ENCODE measurements at regions not wholly inside any gene's neighbourhood (a gene's known extent, or its start where the extent isn't known, plus 50 kb on each side); places are given as distances from the start of the nearest gene placed in this dataset.

GRCh38 chr5:42894057-42894456 is 82.4 kb upstream of the SELENOP start:
- Mint-ChIP-seq H3K36me3 (ENCODE audit: low read depth) (no peaks in the 10 kb centered on the region), H3K27me3 (peaks cover 8% of the 10 kb centered on the region), H3K27ac (no peak overlapping the region), H3K9me3 (ENCODE audit: low read depth) (no peaks in the 10 kb centered on the region), H3K4me3 (no peak overlapping the region), H3K4me1 (no peaks in the 10 kb centered on the region)
- intact Hi-C loops (cut with DNase I, micrococcal nuclease), result no loop called here
- no peak for ATAC-seq
- DNase-seq, result no peak
- ChIA-PET CTCF (interaction anchor here (0.6 kb wide), 1 partner anchor 136 kb away, joined by 4 read pairs; no protein-coding TSS in a partner anchor), POLR2A (no interaction called here)

DNA sequence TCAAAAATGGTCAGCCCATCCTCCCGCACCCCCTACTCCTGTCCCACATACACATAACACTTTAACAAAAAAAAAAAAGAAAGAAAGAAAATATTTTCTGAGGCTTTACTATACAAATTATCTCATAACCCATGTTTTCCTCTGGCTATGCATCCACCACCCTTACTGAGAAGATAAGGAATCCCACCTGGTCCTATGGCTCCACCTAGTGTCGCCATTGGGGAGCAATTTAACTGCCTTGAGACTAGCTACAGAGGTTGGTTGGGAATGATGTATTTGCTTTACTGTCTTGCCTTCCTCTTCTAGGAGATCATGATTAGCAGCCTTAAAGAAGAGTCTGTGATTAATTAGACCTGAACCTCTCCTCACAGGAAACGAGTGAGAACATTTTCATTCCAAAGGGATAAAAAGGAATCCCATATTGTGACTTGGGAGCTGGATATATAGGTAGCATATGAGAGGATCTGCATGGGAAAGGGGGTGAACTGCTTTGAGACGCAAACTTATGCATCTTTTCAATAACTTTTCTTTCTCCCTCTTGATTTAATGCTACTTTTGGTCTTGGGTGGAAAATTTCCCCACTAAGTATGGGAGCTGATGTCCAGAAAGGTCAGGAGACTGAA is 77.7 kb upstream of the SELENOP start:
- peaks cover 3% of the 10 kb centered on the region for H3K27me3 Mint-ChIP-seq
- peak; percentile 82 for DNase-seq
- ATAC-seq, result peak; percentile 84
- H3K4me3 Mint-ChIP-seq, result no peak overlapping the region
- ChIA-PET CTCF (interaction anchor here (0.5 to 2.5 kb wide), 39 partner anchors 9 to 1988 kb away, joined by 3 to 31 read pairs (median 4); no protein-coding TSS in a partner anchor), POLR2A (no interaction called here)
- H3K4me1 Mint-ChIP-seq, result no peaks in the 10 kb centered on the region
- no peak overlapping the region for H3K27ac Mint-ChIP-seq
- H3K9me3 Mint-ChIP-seq (ENCODE audit: low read depth), result no peaks in the 10 kb centered on the region
- H3K36me3 Mint-ChIP-seq (ENCODE audit: low read depth), result no peaks in the 10 kb centered on the region
- intact Hi-C loops (cut with DNase I, micrococcal nuclease), result loop anchor here (1.0 to 10.0 kb wide), 6 partner anchors 122 to 883 kb away; partner anchors contain the start of gene GHR (in 2 of the 2)

DNA sequence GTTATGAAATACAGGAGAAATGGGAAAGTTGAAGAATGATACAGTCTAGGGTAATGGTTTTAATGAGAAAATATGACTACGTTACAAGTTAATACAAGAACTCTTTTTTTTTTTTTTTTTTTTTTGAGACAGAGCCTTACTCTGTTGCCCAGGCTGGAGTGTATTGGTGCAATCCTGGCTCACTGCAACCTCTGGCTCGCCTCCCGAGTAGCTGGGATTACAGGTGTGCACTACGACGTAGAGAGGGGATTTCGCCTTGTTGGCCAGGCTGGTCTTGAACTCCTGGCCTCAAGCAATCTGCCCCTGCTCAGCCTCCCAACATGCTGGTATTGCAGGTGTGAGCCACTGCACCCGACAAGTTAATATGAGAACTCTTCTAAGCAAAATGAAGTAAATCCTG is 77.1 kb upstream of the SELENOP start:
- CTCF ChIA-PET, result interaction anchor here (0.6 to 2.5 kb wide), 13 partner anchors 9 to 831 kb away, joined by 3 to 31 read pairs (median 4); no protein-coding TSS in a partner anchor

GRCh38 chr5:42887575-42887974 is 75.9 kb upstream of the SELENOP start:
- Mint-ChIP-seq H3K4me3 (no peak overlapping the region), H3K36me3 (ENCODE audit: low read depth) (no peaks in the 10 kb centered on the region), H3K4me1 (no peaks in the 10 kb centered on the region), H3K27ac (no peak overlapping the region), H3K27me3 (peaks cover 5% of the 10 kb centered on the region), H3K9me3 (ENCODE audit: low read depth) (no peaks in the 10 kb centered on the region)
- ChIA-PET POLR2A (no interaction called here), CTCF (no interaction called here)
- intact Hi-C loops (cut with DNase I, micrococcal nuclease), result loop anchor here (5.0 to 10.0 kb wide), 4 partner anchors 120 to 465 kb away; partner anchors contain the start of gene GHR (in 1 of the 2)
- no peak for DNase-seq
- ATAC-seq, result no peak

More for the DNA sequence above, 77.1 kb upstream of the SELENOP start:
- DNase-seq, result no peak
- H3K9me3 Mint-ChIP-seq (ENCODE audit: low read depth), result no peaks in the 10 kb centered on the region
- POLR2A ChIA-PET, result no interaction called here
- H3K27ac Mint-ChIP-seq, result no peak overlapping the region
- no peak overlapping the region for H3K4me3 Mint-ChIP-seq
- no peaks in the 10 kb centered on the region for H3K36me3 Mint-ChIP-seq (ENCODE audit: low read depth)
- intact Hi-C loops (cut with DNase I, micrococcal nuclease), result loop anchor here (1.0 to 10.0 kb wide), 6 partner anchors 121 to 882 kb away; partner anchors contain the start of gene GHR (in 2 of the 2)
- ATAC-seq, result no peak
- peaks cover 5% of the 10 kb centered on the region for H3K27me3 Mint-ChIP-seq
- no peaks in the 10 kb centered on the region for H3K4me1 Mint-ChIP-seq

DNA sequence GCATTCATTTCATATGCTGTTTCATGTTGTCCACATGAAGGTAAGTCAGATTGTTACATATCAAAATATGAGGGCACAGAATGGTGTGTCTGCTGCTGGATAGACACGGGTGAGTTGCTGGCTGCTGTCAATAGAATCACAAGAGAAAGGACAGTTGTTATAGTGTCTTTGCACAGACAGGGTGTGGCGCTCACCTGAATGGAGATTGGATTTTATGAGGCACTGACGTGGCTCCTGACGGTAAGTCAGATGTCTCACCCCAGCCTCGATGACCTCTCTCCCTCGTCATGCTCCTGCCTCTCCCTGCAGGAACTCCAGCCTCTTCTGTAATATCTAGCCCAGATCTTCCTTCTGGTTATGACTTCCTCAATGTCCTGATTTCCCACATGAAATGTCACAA is 75.4 kb upstream of the SELENOP start:
- intact Hi-C loops (cut with DNase I, micrococcal nuclease), result loop anchor here (5.0 to 10.0 kb wide), 4 partner anchors 120 to 465 kb away; partner anchors contain the start of gene GHR (in 1 of the 2)
- H3K4me3 Mint-ChIP-seq, result no peak overlapping the region

DNA sequence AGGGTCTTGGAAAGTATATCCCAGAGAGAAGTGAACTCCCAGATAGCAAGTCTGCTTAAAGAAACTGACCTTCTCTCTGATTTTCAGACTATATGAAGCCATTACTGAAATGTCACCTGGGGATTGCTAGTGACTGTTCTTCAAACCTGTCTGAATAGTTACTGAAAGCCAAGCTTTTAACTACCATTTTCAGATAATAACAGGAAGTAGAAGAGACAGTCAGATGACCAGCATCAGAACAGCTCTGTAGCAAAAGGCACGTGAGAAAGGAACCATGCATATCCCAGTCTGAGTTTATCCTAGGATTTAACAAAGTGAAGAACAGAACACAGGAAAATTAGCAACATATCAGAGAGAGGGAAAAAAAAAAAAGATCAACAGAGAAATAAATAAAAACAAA is 74.9 kb upstream of the SELENOP start:
- no peak overlapping the region for H3K4me3 Mint-ChIP-seq
- H3K4me1 Mint-ChIP-seq, result no peaks in the 10 kb centered on the region
- ChIA-PET POLR2A (no interaction called here), CTCF (no interaction called here)
- intact Hi-C loops (cut with DNase I, micrococcal nuclease), result loop anchor here (5.0 to 10.0 kb wide), 4 partner anchors 119 to 464 kb away; partner anchors contain the start of gene GHR (in 1 of the 2)
- DNase-seq (no peak), ATAC-seq (no peak)
- no peak overlapping the region for H3K27ac Mint-ChIP-seq
- no peaks in the 10 kb centered on the region for H3K9me3 Mint-ChIP-seq (ENCODE audit: low read depth)
- peaks cover 5% of the 10 kb centered on the region for H3K27me3 Mint-ChIP-seq
- H3K36me3 Mint-ChIP-seq (ENCODE audit: low read depth), result no peaks in the 10 kb centered on the region

More for the DNA sequence above, 75.4 kb upstream of the SELENOP start:
- no peak for ATAC-seq
- no peak for DNase-seq
- Mint-ChIP-seq H3K9me3 (ENCODE audit: low read depth) (no peaks in the 10 kb centered on the region), H3K4me1 (no peaks in the 10 kb centered on the region), H3K27me3 (peaks cover 5% of the 10 kb centered on the region), H3K27ac (no peak overlapping the region), H3K36me3 (ENCODE audit: low read depth) (no peaks in the 10 kb centered on the region)
- ChIA-PET CTCF (no interaction called here), POLR2A (no interaction called here)

DNA sequence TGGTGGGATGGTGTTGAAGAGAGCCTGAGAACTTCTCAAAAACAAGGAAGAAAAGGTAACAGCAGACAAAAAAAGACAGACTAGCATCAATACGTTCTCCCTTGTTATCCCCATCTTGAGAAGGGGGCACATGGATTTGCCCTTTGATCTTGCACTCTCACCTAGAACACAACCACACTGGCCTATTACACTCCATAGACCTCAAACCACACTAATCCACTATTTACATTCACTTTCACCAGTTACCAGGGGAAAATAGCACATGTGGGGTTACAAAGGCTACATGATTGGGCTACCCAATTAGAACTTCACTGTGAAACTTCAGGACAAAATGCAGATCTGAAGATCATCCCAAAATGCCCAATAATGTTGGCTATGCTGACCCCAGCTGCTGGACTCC is 72.6 kb upstream of the SELENOP start:
- Mint-ChIP-seq H3K27ac (no peak overlapping the region), H3K27me3 (peaks cover 5% of the 10 kb centered on the region), H3K4me3 (no peak overlapping the region), H3K36me3 (ENCODE audit: low read depth) (no peaks in the 10 kb centered on the region), H3K4me1 (no peaks in the 10 kb centered on the region), H3K9me3 (ENCODE audit: low read depth) (no peaks in the 10 kb centered on the region)
- intact Hi-C loops (cut with DNase I, micrococcal nuclease), result loop anchor here in 1 of 2 experiments (10.0 kb wide), 1 partner anchor 120 kb away; no protein-coding TSS in a partner anchor
- ATAC-seq (no peak), DNase-seq (no peak)
- CTCF ChIA-PET, result interaction anchor here (1.0 kb wide), 1 partner anchor 25 kb away, joined by 3 read pairs; no protein-coding TSS in a partner anchor
- POLR2A ChIA-PET, result no interaction called here

DNA sequence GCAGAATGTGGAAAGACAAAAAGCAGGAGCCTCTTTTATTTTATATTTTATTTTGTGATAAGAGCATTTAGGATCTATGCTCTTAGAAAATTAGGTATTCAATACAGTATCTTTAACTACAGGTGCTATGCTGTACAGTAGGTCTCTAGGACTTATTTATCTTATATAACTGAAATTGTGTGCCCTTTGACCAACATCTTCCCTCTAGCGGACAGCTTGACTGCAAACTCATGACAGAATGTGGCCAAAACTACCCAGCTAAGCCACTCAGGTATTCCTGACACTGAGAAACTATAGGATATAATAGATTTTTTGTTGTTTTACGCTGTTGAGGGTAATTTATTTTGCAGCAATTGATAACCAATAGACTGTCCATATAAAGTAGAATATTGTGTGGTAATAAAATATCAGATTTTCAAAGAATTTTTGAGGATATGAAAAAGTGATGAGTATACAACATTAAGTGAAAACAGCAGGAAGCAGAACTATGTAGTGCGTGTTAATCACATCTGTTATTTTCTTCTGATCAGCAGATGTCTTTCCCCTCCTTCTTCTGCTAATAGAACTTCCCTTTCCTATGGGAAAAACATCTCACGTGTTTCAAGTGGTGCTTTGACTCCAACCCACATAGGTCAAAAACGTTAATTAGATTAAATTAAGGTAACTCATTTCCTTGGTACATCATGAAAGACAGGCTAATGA is 69.9 kb upstream of the SELENOP start:
- no peak for DNase-seq
- Mint-ChIP-seq H3K27me3 (peaks cover 2% of the 10 kb centered on the region), H3K27ac (no peak overlapping the region), H3K9me3 (ENCODE audit: low read depth) (no peaks in the 10 kb centered on the region), H3K36me3 (ENCODE audit: low read depth) (no peaks in the 10 kb centered on the region), H3K4me1 (no peaks in the 10 kb centered on the region), H3K4me3 (no peak overlapping the region)
- ChIA-PET POLR2A (interaction anchor here (0.7 kb wide), 1 partner anchor 70 kb away, joined by 3 read pairs; the partner anchor contains the start of gene SELENOP), CTCF (interaction anchor here (4.2 kb wide), 1 partner anchor 8 kb away, joined by 31 read pairs; no protein-coding TSS in a partner anchor)
- ATAC-seq, result no peak
- intact Hi-C loops (cut with DNase I, micrococcal nuclease), result loop anchor here in 1 of 2 experiments (10.0 kb wide), 1 partner anchor 117 kb away; no protein-coding TSS in a partner anchor

DNA sequence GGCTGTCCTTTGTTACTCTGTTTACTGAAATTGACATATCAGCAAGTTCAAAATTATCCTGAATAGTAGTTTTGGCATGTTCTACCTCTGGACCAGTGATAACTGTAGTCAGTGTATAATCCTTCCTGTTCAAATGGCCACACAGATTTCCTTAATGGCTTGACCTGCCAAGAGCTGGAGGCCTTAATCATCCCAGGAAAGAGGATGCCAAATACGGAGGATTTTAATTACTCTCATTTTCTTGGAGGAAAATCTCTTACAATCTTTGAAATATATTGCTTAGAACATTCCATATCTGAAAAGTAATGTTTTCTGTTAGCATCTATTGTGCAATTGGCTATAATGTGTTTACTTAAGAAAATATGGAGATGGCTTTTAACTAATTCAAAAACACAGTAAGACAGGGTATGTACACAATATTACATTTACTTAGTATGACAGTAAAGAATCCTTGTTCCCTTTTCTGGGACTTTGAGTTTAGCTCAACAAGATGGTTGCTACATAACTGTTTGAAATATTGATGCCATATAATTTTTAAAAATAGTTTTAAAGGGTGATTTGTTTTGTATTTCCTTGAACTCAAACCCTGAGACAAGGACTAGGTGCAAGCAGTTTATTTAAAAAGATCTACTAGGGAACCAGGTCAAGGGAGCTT is 68.9 kb upstream of the SELENOP start:
- CTCF ChIA-PET, result interaction anchor here (4.2 kb wide), 1 partner anchor 9 kb away, joined by 31 read pairs; no protein-coding TSS in a partner anchor
- no peaks in the 10 kb centered on the region for H3K9me3 Mint-ChIP-seq (ENCODE audit: low read depth)
- intact Hi-C loops (cut with DNase I, micrococcal nuclease), result loop anchor here in 1 of 2 experiments (10.0 kb wide), 1 partner anchor 116 kb away; no protein-coding TSS in a partner anchor
- peaks cover under 1% of the 10 kb centered on the region for H3K4me1 Mint-ChIP-seq
- no peak overlapping the region for H3K27ac Mint-ChIP-seq
- H3K27me3 Mint-ChIP-seq, result peaks cover 2% of the 10 kb centered on the region
- no peak for DNase-seq
- POLR2A ChIA-PET, result no interaction called here
- H3K4me3 Mint-ChIP-seq, result no peak overlapping the region
- no peak for ATAC-seq
- H3K36me3 Mint-ChIP-seq (ENCODE audit: low read depth), result no peaks in the 10 kb centered on the region

DNA sequence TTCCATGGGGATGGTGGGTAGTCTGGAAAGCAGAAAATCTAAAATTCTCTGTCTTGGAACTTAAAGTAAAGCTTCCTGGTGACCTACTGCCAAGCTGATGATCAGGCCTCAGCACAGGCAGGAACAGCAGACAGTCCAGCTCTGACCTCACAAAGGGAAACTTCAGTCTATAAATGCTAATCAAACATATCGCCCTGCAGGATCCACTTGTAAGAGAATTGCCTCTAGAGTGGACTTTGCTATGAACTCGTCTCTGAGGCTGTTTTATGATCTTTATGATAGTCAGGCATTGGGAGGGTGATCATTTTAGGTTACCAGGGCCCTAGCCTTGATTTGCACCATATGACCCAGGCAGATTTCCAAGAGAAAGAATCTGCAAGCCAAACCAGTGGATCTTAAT is 67.6 kb upstream of the SELENOP start:
- ATAC-seq (no peak), DNase-seq (no peak)
- H3K9me3 Mint-ChIP-seq (ENCODE audit: low read depth), result no peaks in the 10 kb centered on the region
- CTCF ChIA-PET, result interaction anchor here (1.1 to 4.2 kb wide), 2 partner anchors 11 to 29 kb away, joined by 3 to 31 read pairs; no protein-coding TSS in a partner anchor
- H3K27me3 Mint-ChIP-seq, result peaks cover 2% of the 10 kb centered on the region
- H3K4me3 Mint-ChIP-seq, result no peak overlapping the region
- H3K36me3 Mint-ChIP-seq (ENCODE audit: low read depth), result no peaks in the 10 kb centered on the region
- POLR2A ChIA-PET, result no interaction called here
- intact Hi-C loops (cut with DNase I, micrococcal nuclease), result no loop called here
- peaks cover 3% of the 10 kb centered on the region for H3K4me1 Mint-ChIP-seq
- H3K27ac Mint-ChIP-seq, result no peak overlapping the region

GRCh38 chr5:42878550-42878949 is 66.9 kb upstream of the SELENOP start:
- no peak overlapping the region for H3K27ac Mint-ChIP-seq
- POLR2A ChIA-PET, result no interaction called here
- H3K27me3 Mint-ChIP-seq, result peaks cover 3% of the 10 kb centered on the region
- intact Hi-C loops (cut with DNase I, micrococcal nuclease), result no loop called here
- DNase-seq (no peak), ATAC-seq (no peak)
- no peak overlapping the region for H3K4me3 Mint-ChIP-seq
- CTCF ChIA-PET, result interaction anchor here (0.6 to 4.2 kb wide), 3 partner anchors 12 to 43 kb away, joined by 3 to 31 read pairs (median 3); no protein-coding TSS in a partner anchor
- no peaks in the 10 kb centered on the region for H3K36me3 Mint-ChIP-seq (ENCODE audit: low read depth)
- peaks cover 3% of the 10 kb centered on the region for H3K4me1 Mint-ChIP-seq
- H3K9me3 Mint-ChIP-seq (ENCODE audit: low read depth), result no peaks in the 10 kb centered on the region

Measured in activated CD4-positive, alpha-beta T cell treated with anti-CD3 and anti-CD28 coated beads for 36 hours (primary cell).